ENCODE measurements at regions not wholly inside any gene's neighbourhood (a gene's known extent, or its start where the extent isn't known, plus 50 kb on each side); places are given as distances from the start of the nearest gene placed in this dataset.
A peak's percentile ranks its signal among the peaks of the same experiment; 100 is the strongest.
"Not testable (repeated sequence)": the region's sequence is repeated elsewhere in the genome, so short reads cannot be mapped to it uniquely, and the experiment has no call there.

DNA sequence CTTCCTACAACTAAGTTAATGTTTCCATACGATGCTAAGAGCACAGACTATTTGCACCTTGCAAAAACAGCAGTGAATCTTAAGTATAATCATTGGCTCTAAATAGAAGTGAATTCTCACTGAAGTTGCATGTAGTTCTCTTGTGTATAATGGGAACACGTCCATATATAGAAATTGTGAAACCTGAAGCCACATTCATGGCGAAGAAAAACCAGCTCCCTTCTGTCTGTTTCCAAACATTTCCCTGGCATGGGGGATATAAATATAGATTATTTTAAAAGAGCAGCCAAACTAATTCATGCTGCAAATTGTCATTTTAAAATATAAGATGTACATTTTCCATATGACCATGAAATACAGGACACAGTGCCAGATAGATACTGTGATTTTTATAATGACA is 71.1 kb downstream of the TRAM1L1 start:
- no peaks in the 10 kb centered on the region for H3K4me1 ChIP-seq (ENCODE audit: control insufficient read depth, low read depth, low read length)
- no peaks in the 10 kb centered on the region for H3K9me3 ChIP-seq (ENCODE audit: control insufficient read depth, low read depth, low read length)
- no peaks in the 10 kb centered on the region for H3K36me3 ChIP-seq (ENCODE audit: control insufficient read depth, low read depth, low read length)
- no peaks in the 10 kb centered on the region for H3K27me3 ChIP-seq (ENCODE audit: control insufficient read depth, insufficient read depth, low read length)
- H3K27ac ChIP-seq (ENCODE audit: low read length) = no peak overlapping the region
- H3K9ac ChIP-seq (ENCODE audit: low read length) = no peak overlapping the region
- no peak overlapping the region for H3K4me3 ChIP-seq (ENCODE audit: low read length)

DNA sequence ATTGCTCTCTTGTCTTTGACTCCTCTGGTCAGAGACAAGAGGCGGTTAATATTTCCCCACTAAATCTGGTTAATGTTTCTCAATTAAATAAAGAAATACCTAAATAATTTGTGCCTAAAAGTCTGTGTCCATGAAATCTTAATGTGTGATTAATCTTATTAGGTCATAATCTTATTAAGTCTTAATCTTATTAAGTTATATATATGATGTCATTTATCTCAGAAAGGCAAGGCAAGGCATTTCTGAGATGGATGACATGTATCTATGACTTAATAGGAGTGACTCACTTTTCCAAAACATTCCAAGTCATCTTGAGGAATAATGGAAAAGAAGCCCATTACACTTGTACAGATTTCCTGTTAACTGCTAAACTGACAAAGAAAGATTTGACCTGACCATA is 74.7 kb downstream of the TRAM1L1 start:
- Histone ChIP-seq H3K4me3 (ENCODE audit: low read length) (no peak overlapping the region), H3K9me3 (ENCODE audit: control insufficient read depth, low read depth, low read length) (no peaks in the 10 kb centered on the region), H3K36me3 (ENCODE audit: control insufficient read depth, low read depth, low read length) (no peaks in the 10 kb centered on the region), H3K27ac (ENCODE audit: low read length) (no peak overlapping the region), H3K4me1 (ENCODE audit: control insufficient read depth, low read depth, low read length) (peaks cover 4% of the 10 kb centered on the region), H3K27me3 (ENCODE audit: control insufficient read depth, insufficient read depth, low read length) (no peaks in the 10 kb centered on the region), H3K9ac (ENCODE audit: low read length) (no peak overlapping the region)

DNA sequence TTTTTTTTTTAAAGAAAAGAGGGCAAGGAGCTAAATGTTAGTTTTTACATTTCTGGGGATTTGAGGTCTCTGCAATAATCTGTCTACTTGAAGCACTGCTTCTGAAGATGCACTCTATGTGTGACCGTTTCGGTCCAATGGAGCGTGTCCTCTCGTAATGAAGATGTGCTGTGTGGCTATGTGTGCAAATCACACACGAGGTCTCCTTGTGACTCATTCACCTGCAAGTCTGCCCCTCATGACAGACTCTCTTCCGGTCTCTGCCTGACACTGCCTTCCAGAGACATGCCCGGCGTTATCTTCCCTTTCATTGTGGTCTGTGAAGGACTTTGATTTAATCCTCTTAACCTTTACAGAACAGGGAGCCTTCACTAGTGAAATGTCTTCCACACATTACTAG is 84.3 kb downstream of the TRAM1L1 start:
- Histone ChIP-seq H3K4me3 (ENCODE audit: low read length) (no peak overlapping the region), H3K9ac (ENCODE audit: low read length) (no peak overlapping the region), H3K9me3 (ENCODE audit: control insufficient read depth, low read depth, low read length) (no peaks in the 10 kb centered on the region), H3K36me3 (ENCODE audit: control insufficient read depth, low read depth, low read length) (no peaks in the 10 kb centered on the region), H3K27me3 (ENCODE audit: control insufficient read depth, insufficient read depth, low read length) (no peaks in the 10 kb centered on the region), H3K4me1 (ENCODE audit: control insufficient read depth, low read depth, low read length) (peaks cover under 1% of the 10 kb centered on the region), H3K27ac (ENCODE audit: low read length) (no peak overlapping the region)

DNA sequence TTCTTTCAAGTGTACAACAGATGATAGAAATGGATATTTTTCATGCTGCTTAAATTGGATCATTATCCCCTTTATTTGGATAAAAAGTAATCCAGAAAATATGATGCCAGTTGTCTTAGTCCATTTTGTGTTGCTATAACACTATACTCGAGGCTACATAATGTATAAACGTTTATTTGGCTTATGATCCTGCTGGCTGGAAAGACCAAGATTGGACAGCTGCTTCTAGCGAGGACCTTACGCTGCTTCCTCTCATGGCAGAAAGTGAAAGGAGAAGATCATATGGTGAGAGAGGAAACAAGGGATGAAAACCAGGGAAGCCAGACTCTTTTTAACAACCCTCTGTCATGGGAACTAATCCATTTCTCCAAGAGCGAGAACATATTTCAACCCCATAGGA is 102.7 kb downstream of the TRAM1L1 start:
- Histone ChIP-seq H3K27me3 (ENCODE audit: control insufficient read depth, insufficient read depth, low read length) (no peaks in the 10 kb centered on the region), H3K27ac (ENCODE audit: low read length) (no peak overlapping the region), H3K36me3 (ENCODE audit: control insufficient read depth, low read depth, low read length) (no peaks in the 10 kb centered on the region), H3K4me3 (ENCODE audit: low read length) (no peak overlapping the region), H3K4me1 (ENCODE audit: control insufficient read depth, low read depth, low read length) (no peaks in the 10 kb centered on the region), H3K9ac (ENCODE audit: low read length) (no peak overlapping the region), H3K9me3 (ENCODE audit: control insufficient read depth, low read depth, low read length) (no peaks in the 10 kb centered on the region)

DNA sequence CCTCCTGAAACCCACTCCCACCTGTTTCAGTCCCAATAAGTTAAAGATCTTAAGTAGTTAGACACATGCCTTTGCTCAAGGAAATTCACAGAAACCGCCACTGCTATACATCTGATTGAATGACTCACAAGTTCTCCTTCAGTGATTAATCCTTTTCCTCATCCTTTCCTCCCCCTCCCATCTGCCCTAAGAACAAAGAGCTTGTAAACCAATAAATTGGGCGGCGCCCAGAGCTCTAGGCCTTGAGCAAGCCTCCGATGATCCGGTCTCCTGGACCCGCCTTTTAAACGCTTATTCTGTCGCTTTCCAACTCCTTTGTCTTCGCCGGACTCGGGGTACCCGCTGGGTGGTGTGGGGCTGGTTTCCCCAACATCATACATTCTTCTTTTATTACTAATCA is 104.9 kb downstream of the TRAM1L1 start:
- not testable (repeated sequence) for H3K9ac ChIP-seq (ENCODE audit: low read length); H3K4me3 ChIP-seq (ENCODE audit: low read length); H3K4me1 ChIP-seq (ENCODE audit: control insufficient read depth, low read depth, low read length); H3K27me3 ChIP-seq (ENCODE audit: control insufficient read depth, insufficient read depth, low read length); H3K9me3 ChIP-seq (ENCODE audit: control insufficient read depth, low read depth, low read length); H3K36me3 ChIP-seq (ENCODE audit: control insufficient read depth, low read depth, low read length); H3K27ac ChIP-seq (ENCODE audit: low read length)

DNA sequence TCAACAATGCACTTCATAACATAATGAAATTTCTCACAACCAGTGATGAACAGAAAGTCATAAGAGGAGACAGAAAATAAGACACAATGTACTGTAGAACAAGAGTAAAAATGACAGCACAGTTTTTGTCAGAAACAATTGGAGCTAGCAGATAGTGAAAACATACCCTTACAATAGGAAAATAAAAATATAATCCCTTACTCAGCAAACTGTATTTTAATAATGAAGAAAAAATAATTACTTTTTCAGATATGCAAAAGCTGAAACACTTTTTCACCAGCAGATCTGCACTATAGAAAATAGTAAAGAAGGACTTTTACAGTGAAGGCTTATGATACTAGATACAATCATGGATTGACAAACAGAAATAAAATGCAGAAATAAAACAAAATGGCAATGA is 126.3 kb downstream of the TRAM1L1 start:
- no peaks in the 10 kb centered on the region for H3K36me3 ChIP-seq (ENCODE audit: control insufficient read depth, low read depth, low read length)
- no peak overlapping the region for H3K4me3 ChIP-seq (ENCODE audit: low read length)
- H3K27ac ChIP-seq (ENCODE audit: low read length) = no peak overlapping the region
- no peaks in the 10 kb centered on the region for H3K4me1 ChIP-seq (ENCODE audit: control insufficient read depth, low read depth, low read length)
- H3K9me3 ChIP-seq (ENCODE audit: control insufficient read depth, low read depth, low read length) = no peaks in the 10 kb centered on the region
- no peaks in the 10 kb centered on the region for H3K27me3 ChIP-seq (ENCODE audit: control insufficient read depth, insufficient read depth, low read length)
- no peak overlapping the region for H3K9ac ChIP-seq (ENCODE audit: low read length)

DNA sequence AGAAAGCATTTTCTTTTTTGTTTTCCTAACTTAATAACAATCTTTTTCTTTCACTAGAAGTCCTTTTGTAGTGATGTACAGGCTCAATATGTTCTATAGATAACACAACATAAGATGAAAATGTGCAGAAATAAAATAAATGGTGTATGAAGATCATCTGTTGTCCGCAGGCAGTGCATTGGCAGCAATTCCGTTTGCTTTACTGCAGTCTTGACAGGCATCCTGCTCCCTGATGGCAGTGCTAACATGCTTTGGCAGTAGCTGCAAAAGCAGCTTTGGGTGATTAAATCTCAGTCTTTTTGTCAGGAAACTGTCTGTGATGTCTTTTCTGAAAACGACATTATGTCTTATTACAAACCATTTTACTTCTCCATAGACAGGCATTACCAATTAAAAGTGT is 131.4 kb downstream of the TRAM1L1 start:
- H3K4me1 ChIP-seq (ENCODE audit: control insufficient read depth, low read depth, low read length) = no peaks in the 10 kb centered on the region
- H3K27ac ChIP-seq (ENCODE audit: low read length) = no peak overlapping the region
- H3K9me3 ChIP-seq (ENCODE audit: control insufficient read depth, low read depth, low read length) = no peaks in the 10 kb centered on the region
- H3K36me3 ChIP-seq (ENCODE audit: control insufficient read depth, low read depth, low read length) = no peaks in the 10 kb centered on the region
- no peak overlapping the region for H3K9ac ChIP-seq (ENCODE audit: low read length)
- H3K27me3 ChIP-seq (ENCODE audit: control insufficient read depth, insufficient read depth, low read length) = no peaks in the 10 kb centered on the region
- no peak overlapping the region for H3K4me3 ChIP-seq (ENCODE audit: low read length)

DNA sequence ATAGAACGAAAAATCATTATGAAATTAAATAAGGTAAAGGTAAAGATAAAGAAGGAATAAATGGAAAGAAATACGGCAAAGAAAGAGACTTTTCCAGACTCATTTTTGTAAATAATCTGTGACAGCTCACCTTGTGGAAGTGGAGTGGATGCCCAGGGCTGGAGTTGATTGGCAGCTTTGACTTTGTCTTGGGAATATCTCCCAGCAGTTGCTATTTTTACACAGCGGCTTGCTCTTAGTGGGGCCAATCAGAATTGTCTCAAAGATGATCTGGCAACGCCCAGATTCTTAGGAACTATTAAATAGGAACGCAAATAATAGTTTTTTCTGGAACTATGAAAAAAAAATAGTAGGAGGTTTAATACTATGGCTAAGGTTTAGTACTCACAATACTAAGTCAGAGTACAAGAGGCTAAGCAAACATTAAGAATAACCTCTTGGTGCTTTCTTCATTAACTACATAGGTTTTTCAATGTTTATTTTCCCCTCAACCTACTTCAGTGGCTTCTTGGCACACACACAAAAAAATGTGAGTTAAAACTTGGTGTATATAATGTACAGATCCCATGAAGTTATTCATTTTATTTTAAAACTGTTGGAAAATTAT is 132.7 kb downstream of the TRAM1L1 start:
- Histone ChIP-seq H3K27me3 (ENCODE audit: control insufficient read depth, insufficient read depth, low read length) (no peaks in the 10 kb centered on the region), H3K27ac (ENCODE audit: low read length) (no peak overlapping the region), H3K9me3 (ENCODE audit: control insufficient read depth, low read depth, low read length) (no peaks in the 10 kb centered on the region), H3K9ac (ENCODE audit: low read length) (no peak overlapping the region), H3K4me3 (ENCODE audit: low read length) (no peak overlapping the region), H3K36me3 (ENCODE audit: control insufficient read depth, low read depth, low read length) (no peaks in the 10 kb centered on the region), H3K4me1 (ENCODE audit: control insufficient read depth, low read depth, low read length) (no peaks in the 10 kb centered on the region)

DNA sequence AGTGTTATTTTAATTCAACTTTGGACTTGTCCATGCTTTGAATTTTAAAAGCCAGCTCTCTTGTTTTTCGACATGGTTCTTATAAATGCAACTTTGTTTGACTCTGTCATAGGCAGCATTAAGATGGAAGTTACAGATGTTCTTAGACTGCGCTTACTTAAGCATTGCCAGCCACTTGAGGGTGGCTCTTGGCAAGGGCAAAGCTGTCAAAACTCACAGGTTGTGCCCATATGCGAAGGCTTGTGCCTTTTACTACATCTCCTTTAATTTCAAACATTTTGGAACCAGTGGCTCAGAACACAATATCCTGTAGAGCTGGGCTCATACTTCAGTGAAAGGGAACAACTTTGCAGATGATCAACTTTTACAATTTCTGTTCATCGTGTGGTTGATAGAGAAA is 135.5 kb downstream of the TRAM1L1 start:
- Histone ChIP-seq H3K4me3 (ENCODE audit: low read length) (no peak overlapping the region), H3K4me1 (ENCODE audit: control insufficient read depth, low read depth, low read length) (no peaks in the 10 kb centered on the region)

DNA sequence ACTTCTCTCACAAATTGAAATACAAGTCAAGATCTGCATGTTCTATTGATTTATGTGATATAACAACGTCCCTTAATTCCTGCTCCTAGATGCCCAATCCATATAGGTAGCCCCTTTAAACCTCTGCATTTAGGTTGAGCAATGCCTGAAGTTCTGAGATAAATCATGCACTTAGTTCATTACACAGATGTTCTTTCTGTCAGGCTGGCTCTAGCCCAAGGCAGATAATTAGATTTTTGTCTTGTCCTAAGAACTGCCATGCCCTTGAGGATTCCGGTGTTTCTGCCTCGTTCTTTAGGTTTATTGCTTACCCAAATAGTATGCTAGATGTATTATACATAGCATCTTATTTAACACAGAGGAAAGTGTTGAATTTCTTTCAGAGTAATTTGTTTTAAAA is 143.1 kb downstream of the TRAM1L1 start:
- Histone ChIP-seq H3K27ac (ENCODE audit: low read length) (no peak overlapping the region), H3K9ac (ENCODE audit: low read length) (no peak overlapping the region), H3K27me3 (ENCODE audit: control insufficient read depth, insufficient read depth, low read length) (no peaks in the 10 kb centered on the region), H3K9me3 (ENCODE audit: control insufficient read depth, low read depth, low read length) (no peaks in the 10 kb centered on the region), H3K4me3 (ENCODE audit: low read length) (no peak overlapping the region), H3K4me1 (ENCODE audit: control insufficient read depth, low read depth, low read length) (no peaks in the 10 kb centered on the region), H3K36me3 (ENCODE audit: control insufficient read depth, low read depth, low read length) (no peaks in the 10 kb centered on the region)

More for the DNA sequence above, 135.5 kb downstream of the TRAM1L1 start:
- Histone ChIP-seq H3K36me3 (ENCODE audit: control insufficient read depth, low read depth, low read length) (no peaks in the 10 kb centered on the region), H3K9ac (ENCODE audit: low read length) (no peak overlapping the region), H3K27ac (ENCODE audit: low read length) (no peak overlapping the region), H3K9me3 (ENCODE audit: control insufficient read depth, low read depth, low read length) (no peaks in the 10 kb centered on the region), H3K27me3 (ENCODE audit: control insufficient read depth, insufficient read depth, low read length) (no peaks in the 10 kb centered on the region)

DNA sequence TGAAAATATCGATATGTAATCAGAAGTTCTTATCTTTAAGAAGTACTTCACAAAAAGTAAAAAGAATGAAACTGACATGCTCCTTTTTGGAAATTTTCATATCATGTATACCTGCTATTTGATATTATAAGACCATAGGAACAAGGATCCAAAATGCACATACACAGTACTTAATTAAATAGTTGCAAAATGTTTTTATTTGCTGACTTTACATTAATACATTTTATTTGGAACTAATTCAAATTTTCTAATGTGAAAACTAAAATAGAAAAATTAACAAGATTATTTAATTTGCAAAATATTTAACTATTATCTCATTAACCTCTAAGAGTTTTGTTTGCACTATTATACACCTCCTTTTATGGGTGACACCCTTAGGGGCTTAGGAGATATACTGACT is 155.0 kb downstream of the TRAM1L1 start:
- Histone ChIP-seq H3K27me3 (ENCODE audit: control insufficient read depth, insufficient read depth, low read length) (peaks cover 4% of the 10 kb centered on the region), H3K4me1 (ENCODE audit: control insufficient read depth, low read depth, low read length) (no peaks in the 10 kb centered on the region), H3K27ac (ENCODE audit: low read length) (no peak overlapping the region), H3K4me3 (ENCODE audit: low read length) (no peak overlapping the region), H3K36me3 (ENCODE audit: control insufficient read depth, low read depth, low read length) (no peaks in the 10 kb centered on the region), H3K9me3 (ENCODE audit: control insufficient read depth, low read depth, low read length) (no peaks in the 10 kb centered on the region), H3K9ac (ENCODE audit: low read length) (no peak overlapping the region)

DNA sequence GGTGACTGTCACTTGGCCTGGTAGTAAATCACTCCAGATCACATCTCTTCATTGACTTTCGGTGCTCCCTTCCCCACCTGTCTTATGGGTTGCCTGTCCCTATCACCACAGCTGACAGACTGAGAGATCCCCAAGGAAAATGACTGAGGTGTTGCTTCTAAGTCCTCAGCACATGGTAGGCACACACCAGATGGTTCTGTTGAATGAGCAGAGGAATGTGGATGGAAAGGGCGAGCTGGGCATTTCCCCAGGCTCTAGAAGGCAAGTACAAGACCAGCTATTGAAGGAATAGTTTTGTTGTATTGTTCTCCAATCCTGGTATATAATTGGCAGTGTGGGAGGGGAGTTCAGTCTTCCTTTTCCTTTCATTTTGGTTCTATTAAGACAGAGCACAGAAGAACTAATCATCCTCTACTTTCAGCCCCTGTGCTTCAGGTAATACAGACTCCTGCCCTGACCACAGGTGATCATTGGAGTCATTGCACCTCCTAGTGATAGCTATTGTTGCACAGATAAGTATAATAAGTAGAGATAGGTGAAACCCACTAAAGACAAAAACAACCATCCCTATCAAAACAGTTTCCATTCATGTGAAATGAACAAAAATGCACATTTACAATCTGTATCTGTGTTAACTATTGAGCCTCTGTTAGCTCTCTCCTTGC is 158.6 kb downstream of the TRAM1L1 start:
- Histone ChIP-seq H3K36me3 (ENCODE audit: control insufficient read depth, low read depth, low read length) (no peaks in the 10 kb centered on the region), H3K9me3 (ENCODE audit: control insufficient read depth, low read depth, low read length) (no peaks in the 10 kb centered on the region), H3K27ac (ENCODE audit: low read length) (no peak overlapping the region), H3K4me1 (ENCODE audit: control insufficient read depth, low read depth, low read length) (peaks cover 7% of the 10 kb centered on the region), H3K9ac (ENCODE audit: low read length) (no peak overlapping the region), H3K27me3 (ENCODE audit: control insufficient read depth, insufficient read depth, low read length) (peaks cover 13% of the 10 kb centered on the region), H3K4me3 (ENCODE audit: low read length) (peak overlapping the region; percentile 69)

Data from iPS-18a (cell line).